Activated CD8-positive, alpha-beta memory T cell treated with anti-CD3 and anti-CD28 coated beads for 48 hours (primary cell): ENCODE measurements at regions not wholly inside any gene's neighbourhood (a gene's known extent, or its start where the extent isn't known, plus 50 kb on each side); places are given as distances from the start of the nearest gene placed in this dataset.

Experiments
- DNase-seq, 3 experiments: peaks; one replicate each; pipeline ENCODE4 v3.0.0-alpha.2; 2020; ENCODE audit warnings: low read depth in 2 of 3, low spot score in 2 of 3

- no peak for DNase-seq
Observed at GRCh38 chr15:29611057-29611456, 211.2 kb downstream of the TJP1 start.

GRCh38 chr15:29601811-29602210 lies 220.5 kb downstream of the TJP1 start:
- no peak for DNase-seq

GRCh38 chr15:29600262-29600661 lies 222.0 kb downstream of the TJP1 start:
- DNase-seq = no peak

GRCh38 chr15:29596266-29596665 lies 226.0 kb downstream of the TJP1 start:
- no peak for DNase-seq

- no peak for DNase-seq
Observed at GRCh38 chr15:29593629-29594028, 228.6 kb downstream of the TJP1 start.

- no peak for DNase-seq
Observed at GRCh38 chr15:29593111-29593510, 229.2 kb downstream of the TJP1 start.

- DNase-seq = no peak
Observed at GRCh38 chr15:29590701-29591100, 231.6 kb downstream of the TJP1 start.

GRCh38 chr15:29589975-29590374 lies 232.3 kb downstream of the TJP1 start:
- DNase-seq = no peak

- DNase-seq = no peak
Observed at GRCh38 chr15:29589416-29589815, 232.9 kb downstream of the TJP1 start.

- DNase-seq = no peak
Observed at GRCh38 chr15:29573197-29573838, 248.9 kb downstream of the TJP1 start.

GRCh38 chr15:29571792-29572431 lies 250.4 kb downstream of the TJP1 start:
- DNase-seq = no peak

GRCh38 chr15:29570948-29571791 lies 251.1 kb downstream of the TJP1 start:
- peak in 1 of 3 experiments; percentile 4 for DNase-seq

GRCh38 chr15:29570121-29570947 lies 251.9 kb downstream of the TJP1 start:
- DNase-seq = no peak

- no peak for DNase-seq
Observed at GRCh38 chr15:29569533-29570092, 252.7 kb downstream of the TJP1 start.

GRCh38 chr15:29568840-29569532 lies 253.3 kb downstream of the TJP1 start:
- DNase-seq = no peak

- DNase-seq = no peak
Observed at GRCh38 chr15:29567336-29567735, 254.9 kb downstream of the TJP1 start.

GRCh38 chr15:29566914-29567313 lies 255.4 kb downstream of the TJP1 start:
- no peak for DNase-seq

- DNase-seq = no peak
Observed at GRCh38 chr15:29563112-29563511, 259.2 kb downstream of the TJP1 start.

- DNase-seq = no peak
Observed at GRCh38 chr15:29560896-29561295, 261.4 kb downstream of the TJP1 start.

- no peak for DNase-seq
Observed at GRCh38 chr15:29558261-29558660, 264.0 kb downstream of the TJP1 start.
